Choroid plexus epithelial cell (primary cell): ENCODE measurements at regions not wholly inside any gene's neighbourhood (a gene's known extent, or its start where the extent isn't known, plus 50 kb on each side); places are given as distances from the start of the nearest gene placed in this dataset.
A peak's percentile ranks its signal among the peaks of the same experiment; 100 is the strongest.

Source experiments
- DNase-seq: peaks from one replicate; pipeline ENCODE4 v3.0.0-alpha.2; 2010; ENCODE audit warnings: low read depth
- H3K4me3 ChIP-seq: 2 replicates; pipeline ENCODE4 v1.5.1; 2011; ENCODE audit warnings: low read depth, mild to moderate bottlenecking, control low read depth, low read length, moderate library complexity
- TF ChIP-seq, protein P1 (sequence below): conservative IDR thresholded peaks from 2 replicates; pipeline ENCODE4 v1.5.1; 2011; ENCODE audit warnings: low read depth, mild to moderate bottlenecking, control low read depth, inconsistent platforms, low read length, moderate library complexity

- peak; percentile 31 for DNase-seq
- TF ChIP-seq, protein P1, sequence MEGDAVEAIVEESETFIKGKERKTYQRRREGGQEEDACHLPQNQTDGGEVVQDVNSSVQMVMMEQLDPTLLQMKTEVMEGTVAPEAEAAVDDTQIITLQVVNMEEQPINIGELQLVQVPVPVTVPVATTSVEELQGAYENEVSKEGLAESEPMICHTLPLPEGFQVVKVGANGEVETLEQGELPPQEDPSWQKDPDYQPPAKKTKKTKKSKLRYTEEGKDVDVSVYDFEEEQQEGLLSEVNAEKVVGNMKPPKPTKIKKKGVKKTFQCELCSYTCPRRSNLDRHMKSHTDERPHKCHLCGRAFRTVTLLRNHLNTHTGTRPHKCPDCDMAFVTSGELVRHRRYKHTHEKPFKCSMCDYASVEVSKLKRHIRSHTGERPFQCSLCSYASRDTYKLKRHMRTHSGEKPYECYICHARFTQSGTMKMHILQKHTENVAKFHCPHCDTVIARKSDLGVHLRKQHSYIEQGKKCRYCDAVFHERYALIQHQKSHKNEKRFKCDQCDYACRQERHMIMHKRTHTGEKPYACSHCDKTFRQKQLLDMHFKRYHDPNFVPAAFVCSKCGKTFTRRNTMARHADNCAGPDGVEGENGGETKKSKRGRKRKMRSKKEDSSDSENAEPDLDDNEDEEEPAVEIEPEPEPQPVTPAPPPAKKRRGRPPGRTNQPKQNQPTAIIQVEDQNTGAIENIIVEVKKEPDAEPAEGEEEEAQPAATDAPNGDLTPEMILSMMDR = peak; percentile 34
- H3K4me3 ChIP-seq = no peak overlapping the region
These were observed 120.1 kb downstream of the BOD1 start for GRCh38 chr5:173496129-173496882.

GRCh38 chr5:173495225-173495904, 121.1 kb downstream of the BOD1 start:
- peak; percentile 22 for DNase-seq
- TF ChIP-seq, protein P1 = no peak
- H3K4me3 ChIP-seq = no peak overlapping the region

GRCh38 chr5:173494446-173494845, 122.0 kb downstream of the BOD1 start:
- DNase-seq = no peak
- TF ChIP-seq, protein P1 = no peak

DNA sequence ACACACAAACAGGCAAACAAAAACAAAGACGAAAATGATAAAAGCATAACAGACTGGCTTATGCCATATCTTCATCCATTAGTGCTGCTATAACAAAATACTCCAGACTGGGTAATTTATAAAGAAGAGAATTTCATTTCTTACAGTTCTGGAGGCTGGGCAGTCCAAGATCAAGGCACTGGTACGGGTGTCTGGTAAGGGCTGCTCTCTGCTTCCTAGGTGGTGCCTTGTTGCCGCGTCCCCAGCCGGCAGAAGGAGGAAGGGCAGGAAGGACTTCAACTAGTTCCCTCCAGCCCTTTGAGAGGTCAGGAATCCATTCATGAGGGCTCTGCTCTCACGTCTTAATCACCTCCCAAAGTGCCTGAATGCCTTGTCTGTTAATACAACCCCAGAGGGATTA, 122.6 kb downstream of the BOD1 start:
- TF ChIP-seq, protein P1 = no peak
- no peak overlapping the region for H3K4me3 ChIP-seq
- DNase-seq = no peak

More at GRCh38 chr5:173494446-173494845, 122.0 kb downstream of the BOD1 start:
- H3K4me3 ChIP-seq = no peak overlapping the region

DNA sequence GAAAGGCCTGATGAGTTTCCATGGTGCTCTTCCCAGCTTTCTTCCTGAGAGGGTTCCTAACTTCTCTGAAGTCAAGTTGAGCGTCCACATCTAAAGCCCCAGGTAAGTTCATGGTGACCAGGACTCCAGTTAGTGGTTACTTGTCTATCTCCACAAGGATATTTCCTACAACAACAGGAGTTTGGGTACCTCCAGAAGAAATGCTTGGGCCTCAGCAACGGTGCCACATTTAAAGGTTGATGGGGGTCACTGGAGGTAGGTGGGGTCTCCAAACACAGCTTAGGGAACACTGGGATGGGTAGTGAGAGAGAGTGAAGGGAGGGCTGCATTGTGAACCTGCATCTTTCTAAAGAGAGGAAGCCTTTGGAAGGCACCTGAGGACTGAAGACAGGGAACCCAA, 123.4 kb downstream of the BOD1 start:
- TF ChIP-seq, protein P1 = no peak
- H3K4me3 ChIP-seq = no peak overlapping the region
- no peak for DNase-seq

- H3K4me3 ChIP-seq = no peak overlapping the region
- no peak for DNase-seq
- TF ChIP-seq, protein P1 = no peak
These were observed 125.8 kb downstream of the BOD1 start for GRCh38 chr5:173490681-173491080.
